Right renal pelvis (tissue), 4 donors: ENCODE measurements at regions not wholly inside any gene's neighbourhood (a gene's known extent, or its start where the extent isn't known, plus 50 kb on each side); places are given as distances from the start of the nearest gene placed in this dataset.
"Not testable (repeated sequence)": the region's sequence is repeated elsewhere in the genome, so short reads cannot be mapped to it uniquely, and the experiment has no call there.

Experiments used
- DNase-seq, 4 donors: peaks; one replicate each; pipeline ENCODE4 v3.0.0-alpha.2; 2013; ENCODE audit warnings: low read depth in 4 of 4, low spot score in 3 of 4, missing footprints in 1 of 4

- DNase-seq, result no peak
These were observed 642.1 kb downstream of the TLE1 start for GRCh38 chr9:81047280-81047679.

GRCh38 chr9:81045658-81046057 is 643.7 kb downstream of the TLE1 start:
- no peak for DNase-seq

GRCh38 chr9:81037889-81038288 is 651.5 kb downstream of the TLE1 start:
- DNase-seq, result no peak

GRCh38 chr9:81035601-81036000 is 653.7 kb downstream of the TLE1 start:
- no peak for DNase-seq

GRCh38 chr9:81035171-81035570 is 654.2 kb downstream of the TLE1 start:
- DNase-seq, result no peak

- no peak for DNase-seq
These were observed 656.5 kb downstream of the TLE1 start for GRCh38 chr9:81032831-81033230.

- DNase-seq, result no peak
These were observed 657.2 kb downstream of the TLE1 start for GRCh38 chr9:81032030-81032572.

GRCh38 chr9:81031422-81032029 is 657.8 kb downstream of the TLE1 start:
- DNase-seq, result no peak

- DNase-seq, result no peak
These were observed 659.3 kb downstream of the TLE1 start for GRCh38 chr9:81030027-81030426.

GRCh38 chr9:81028504-81028903 is 660.8 kb downstream of the TLE1 start:
- DNase-seq, result no peak

GRCh38 chr9:81022177-81022576 is 667.2 kb downstream of the TLE1 start:
- no peak for DNase-seq

- DNase-seq, result not testable (repeated sequence)
These were observed 674.4 kb downstream of the TLE1 start for GRCh38 chr9:81014945-81015344.

GRCh38 chr9:81013191-81013590 is 676.2 kb downstream of the TLE1 start:
- not testable (repeated sequence) for DNase-seq

GRCh38 chr9:81002906-81003305 is 686.4 kb downstream of the TLE1 start:
- DNase-seq, result no peak

GRCh38 chr9:81002242-81002641 is 687.1 kb downstream of the TLE1 start:
- no peak for DNase-seq

- no peak for DNase-seq
These were observed 693.6 kb downstream of the TLE1 start for GRCh38 chr9:80995759-80996158.

GRCh38 chr9:80994892-80995291 is 694.5 kb downstream of the TLE1 start:
- DNase-seq, result no peak

- DNase-seq, result not testable (repeated sequence)
These were observed 703.8 kb downstream of the TLE1 start for GRCh38 chr9:80985595-80985994.

GRCh38 chr9:80976403-80976802 is 712.9 kb downstream of the TLE1 start:
- no peak for DNase-seq

GRCh38 chr9:80970377-80970776 is 719.0 kb downstream of the TLE1 start:
- DNase-seq, result not testable (repeated sequence)

GRCh38 chr9:80968611-80969010 is 720.7 kb downstream of the TLE1 start:
- no peak for DNase-seq

- no peak for DNase-seq
These were observed 724.4 kb downstream of the TLE1 start for GRCh38 chr9:80964914-80965313.

GRCh38 chr9:80964374-80964773 is 725.0 kb downstream of the TLE1 start:
- DNase-seq, result no peak
